H1 (cell line): ENCODE measurements at regions not wholly inside any gene's neighbourhood (a gene's known extent, or its start where the extent isn't known, plus 50 kb on each side); places are given as distances from the start of the nearest gene placed in this dataset.

Source experiments
- CTCF ChIA-PET: fragments of 300-600 bp; sonication (Branson Sonifier 250); formaldehyde crosslinking; loops from one replicate; lab custom pipeline; 2021; ENCODE audit not compliant: partially characterized antibody; lab: Charles Lee
- POLR2A ChIA-PET: fragments of 300-600 bp; sonication (Branson Sonifier 250); formaldehyde crosslinking; loops from one replicate; lab custom pipeline; 2021; ENCODE audit warnings: inconsistent platforms; ENCODE audit not compliant: partially characterized antibody; lab: Charles Lee
- DNase-seq, 2 experiments: peaks; one replicate each; pipeline versions ENCODE4 v3.0.0 to v3.0.0-alpha.2; 2010 to 2022; ENCODE audit warnings: low spot score in 2 of 2, low read depth in 1 of 2, mixed read lengths in 1 of 2
- FAIRE-seq: peaks from 2 replicates; lab custom pipeline; 2011; peaks lifted over from hg19 to GRCh38; lab: Jason Lieb, UNC
- H2AFZ ChIP-seq: 2 replicates; pipeline ENCODE4 v1.8.1; 2012; ENCODE audit warnings: low read length, inconsistent platforms
- H2AK5ac ChIP-seq: 2 replicates; pipeline ENCODE4 v1.6.1; 2013; ENCODE audit warnings: low read depth, low read length
- H2BK120ac ChIP-seq: replicated peaks from 2 replicates; pipeline ENCODE3; 2013; ENCODE audit warnings: low read depth, low read length, inconsistent platforms
- H2BK12ac ChIP-seq: 2 replicates; pipeline ENCODE4 v1.6.1; 2013; ENCODE audit warnings: low read depth, low read length
- H2BK15ac ChIP-seq: 2 replicates; pipeline ENCODE4 v1.6.1; 2013; ENCODE audit warnings: low read length
- H2BK20ac ChIP-seq: 2 replicates; pipeline ENCODE4 v1.6.1; 2013; ENCODE audit warnings: low read length
- H2BK5ac ChIP-seq: 2 replicates; pipeline ENCODE4 v1.6.1; 2013; ENCODE audit warnings: low read depth, low read length
- H3K14ac ChIP-seq: 2 replicates; pipeline ENCODE4 v1.6.1; 2013; ENCODE audit warnings: inconsistent platforms; ENCODE audit not compliant: insufficient read length
- H3K18ac ChIP-seq: 2 replicates; pipeline ENCODE4 v1.6.1; 2013; ENCODE audit warnings: low read length; ENCODE audit errors: extremely low read depth
- H3K23ac ChIP-seq: 2 replicates; pipeline ENCODE4 v1.6.1; 2013; ENCODE audit warnings: inconsistent platforms; ENCODE audit not compliant: insufficient read length
- H3K23me2 ChIP-seq: 2 replicates; pipeline ENCODE4 v1.6.1; 2013; ENCODE audit warnings: low read depth, low read length
- H3K27ac ChIP-seq: 2 replicates; pipeline ENCODE4 v1.6.1; 2011; ENCODE audit warnings: low read depth, low read length, inconsistent platforms
- H3K27me3 ChIP-seq, 4 experiments: replicated peaks in 1 of 4; 1 replicate in 1 of 4; 2 replicates in 3 of 4; pipeline versions ENCODE4 v1.6.1 to v1.8.1; 2011 to 2013; ENCODE audit warnings: low read length in 3 of 4, mild to moderate bottlenecking in 3 of 4, inconsistent platforms in 2 of 4, mixed read lengths in 2 of 4, moderate library complexity in 1 of 4; ENCODE audit not compliant: control insufficient read depth in 3 of 4, insufficient read depth in 3 of 4; ENCODE audit errors: extremely low read depth in 1 of 4
- H3K36me3 ChIP-seq, 4 experiments: 2 replicates each; pipeline versions ENCODE4 v1.6.1 to v1.8.1; 2011 to 2013; ENCODE audit warnings: mild to moderate bottlenecking in 4 of 4, low read length in 3 of 4, moderate library complexity in 2 of 4, control low read depth in 1 of 4, inconsistent platforms in 1 of 4; ENCODE audit not compliant: insufficient read depth in 4 of 4, control insufficient read depth in 2 of 4
- H3K4ac ChIP-seq: replicated peaks from 2 replicates; pipeline ENCODE3; 2013; ENCODE audit warnings: low read length, low read depth, mixed read lengths, inconsistent platforms; ENCODE audit not compliant: insufficient read length
- H3K4me1 ChIP-seq, 4 experiments: replicated peaks in 1 of 4; 1 replicate in 1 of 4; 2 replicates in 3 of 4; pipeline versions ENCODE4 v1.6.1 to v1.8.1; 2011 to 2013; ENCODE audit warnings: low read length in 3 of 4, inconsistent platforms in 2 of 4, mixed read lengths in 1 of 4; ENCODE audit not compliant: insufficient read depth in 4 of 4, control insufficient read depth in 3 of 4
- H3K4me2 ChIP-seq, 2 experiments: 2 replicates each; pipeline versions ENCODE4 v1.6.1 to v1.8.1; 2011 to 2013; ENCODE audit warnings: low read depth in 2 of 2, low read length in 2 of 2, control low read depth in 1 of 2, inconsistent platforms in 1 of 2, mild to moderate bottlenecking in 1 of 2; ENCODE audit not compliant: insufficient read depth in 1 of 2
- H3K4me3 ChIP-seq, 4 experiments: fragments of 200-600, 300-600 bp in 1 of 4; sonication (generic), shearing (Covaris generic), sonication (Bioruptor Twin) in 1 of 4; 2 replicates each; pipeline versions ENCODE4 v1.5.1 to v1.8.1; 2011 to 2016; ENCODE audit warnings: low read length in 4 of 4, low read depth in 3 of 4, control low read depth in 2 of 4, inconsistent platforms in 2 of 4, mild to moderate bottlenecking in 2 of 4, mixed read lengths in 1 of 4, moderate library complexity in 1 of 4; ENCODE audit not compliant: insufficient read depth in 2 of 4; ENCODE audit errors: extremely low read depth in 1 of 4
- H3K56ac ChIP-seq: replicated peaks from 2 replicates; pipeline ENCODE3; 2013; ENCODE audit warnings: low read depth, mild to moderate bottlenecking, mixed read lengths, low read length, inconsistent platforms; ENCODE audit not compliant: insufficient read length
- H3K79me1 ChIP-seq: 2 replicates; pipeline ENCODE4 v1.6.1; 2013; ENCODE audit warnings: low read depth, low read length, control low read depth
- H3K79me2 ChIP-seq, 2 experiments: 2 replicates each; pipeline versions ENCODE4 v1.6.1 to v1.8.1; 2012 to 2013; ENCODE audit warnings: low read length in 2 of 2, mild to moderate bottlenecking in 2 of 2, inconsistent platforms in 1 of 2; ENCODE audit not compliant: insufficient read depth in 2 of 2, control insufficient read depth in 1 of 2
- H3K9ac ChIP-seq, 4 experiments: replicated peaks in 1 of 4; 1 replicate in 1 of 4; 2 replicates in 3 of 4; pipeline versions ENCODE4 v1.6.1 to v1.8.1; 2011 to 2013; ENCODE audit warnings: low read depth in 3 of 4, low read length in 3 of 4, control low read depth in 2 of 4, mild to moderate bottlenecking in 2 of 4, moderate library complexity in 2 of 4, inconsistent platforms in 1 of 4; ENCODE audit errors: extremely low read depth in 1 of 4
- H3K9me3 ChIP-seq, 2 experiments: 2 replicates each; pipeline versions ENCODE4 v1.6.1 to v1.8.1; 2012 to 2013; ENCODE audit warnings: mild to moderate bottlenecking in 2 of 2, moderate library complexity in 2 of 2, control low read depth in 1 of 2, inconsistent platforms in 1 of 2, low read depth in 1 of 2, low read length in 1 of 2, mixed read lengths in 1 of 2; ENCODE audit not compliant: insufficient read depth in 2 of 2
- H4K20me1 ChIP-seq, 2 experiments: replicated peaks in 1 of 2; 2 replicates each; pipeline versions ENCODE3 to v1.8.1; 2011 to 2013; ENCODE audit warnings: inconsistent platforms in 2 of 2, low read length in 2 of 2, mild to moderate bottlenecking in 1 of 2; ENCODE audit not compliant: insufficient read depth in 2 of 2, control insufficient read depth in 1 of 2
- H4K5ac ChIP-seq: 2 replicates; pipeline ENCODE4 v1.6.1; 2013; ENCODE audit warnings: low read length, low read depth, mixed read lengths, inconsistent platforms; ENCODE audit not compliant: insufficient read length
- H4K8ac ChIP-seq: 2 replicates; pipeline ENCODE4 v1.8.0; 2013; ENCODE audit warnings: mild to moderate bottlenecking, moderate library complexity, low read length, inconsistent platforms; ENCODE audit not compliant: insufficient read depth; ENCODE audit errors: extremely low read depth
- H4K91ac ChIP-seq: replicated peaks from 2 replicates; pipeline ENCODE3; 2013; ENCODE audit warnings: low read length, mixed read lengths, inconsistent platforms; ENCODE audit not compliant: insufficient read length
- BACH1 ChIP-seq: IDR thresholded peaks from 2 replicates; pipeline ENCODE4 v1.6.1; 2012; ENCODE audit warnings: low read length, improper control_type of control experiment
- GABPA ChIP-seq: IDR thresholded peaks from 2 replicates; pipeline ENCODE4 v1.6.1; 2011; ENCODE audit warnings: mild to moderate bottlenecking, low read length, moderate library complexity, borderline replicate concordance; ENCODE audit not compliant: insufficient read depth
- HDAC2 ChIP-seq, 2 experiments: fragments of 300-600 bp in 1 of 2; sonication (generic) in 1 of 2; IDR thresholded peaks; 2 replicates each; pipeline ENCODE4 v1.6.1; 2011 to 2012; ENCODE audit warnings: low read depth in 2 of 2, low read length in 2 of 2, mild to moderate bottlenecking in 2 of 2, moderate library complexity in 2 of 2, borderline replicate concordance in 1 of 2, inconsistent platforms in 1 of 2
- JUND ChIP-seq: IDR thresholded peaks from 2 replicates; pipeline ENCODE4 v1.6.1; 2011; ENCODE audit warnings: mild to moderate bottlenecking, improper control_type of control experiment, low read length
- KDM4A ChIP-seq: IDR thresholded peaks from one replicate; pipeline ENCODE4 v1.7.1; 2012; ENCODE audit warnings: low read depth, mild to moderate bottlenecking, moderate library complexity, low read length, inconsistent platforms; ENCODE audit not compliant: severe bottlenecking
- NRF1 ChIP-seq: IDR thresholded peaks from 2 replicates; pipeline ENCODE4 v1.6.1; 2011; ENCODE audit warnings: mild to moderate bottlenecking, low read depth, low read length, improper control_type of control experiment
- POLR2A ChIP-seq, 2 experiments: IDR thresholded peaks; 1 replicate in 1 of 2; 2 replicates in 1 of 2; pipeline ENCODE4 v1.6.1; 2011; ENCODE audit warnings: low read depth in 2 of 2, low read length in 2 of 2, mild to moderate bottlenecking in 2 of 2; ENCODE audit errors: control extremely low read depth in 1 of 2
- POLR2AphosphoS5 ChIP-seq: IDR thresholded peaks from 2 replicates; pipeline ENCODE4 v1.6.1; 2011; ENCODE audit warnings: low read depth, low read length
- RAD21 ChIP-seq, 2 experiments: IDR thresholded peaks in 1 of 2; conservative IDR thresholded peaks in 1 of 2; 2 replicates each; pipeline ENCODE4 v1.6.1; 2011; ENCODE audit warnings: low read depth in 2 of 2, low read length in 2 of 2, improper control_type of control experiment in 1 of 2, inconsistent platforms in 1 of 2, mild to moderate bottlenecking in 1 of 2, moderate library complexity in 1 of 2
- RBBP5 ChIP-seq: IDR thresholded peaks from 2 replicates; pipeline ENCODE4 v1.7.1; 2012; ENCODE audit warnings: low read depth, mild to moderate bottlenecking, inconsistent platforms, low read length, moderate library complexity, borderline replicate concordance
- SIN3A ChIP-seq, 2 experiments: IDR thresholded peaks in 1 of 2; conservative IDR thresholded peaks in 1 of 2; 2 replicates each; pipeline ENCODE4 v1.6.1; 2011 to 2012; ENCODE audit warnings: low read length in 2 of 2, improper control_type of control experiment in 1 of 2, low read depth in 1 of 2, mild to moderate bottlenecking in 1 of 2
- SP1 ChIP-seq: IDR thresholded peaks from 2 replicates; pipeline ENCODE4 v1.6.1; 2011; ENCODE audit warnings: low read depth, low read length
- WGBS, 2 experiments: shearing (Covaris generic) in 1 of 2; methylation state at CpG; one replicate each; pipeline versions ENCODE4 v1.1.6 to v1.1.7; 2013 to 2015; ENCODE audit warnings: low lambda C conversion rate in 2 of 2, mixed read lengths in 2 of 2, inconsistent platforms in 1 of 2, low coverage in 1 of 2, missing lambda C conversion rate in 1 of 2; ENCODE audit not compliant: insufficient replicate concordance in 2 of 2, insufficient coverage in 1 of 2, insufficient read length in 1 of 2; ENCODE audit errors: extremely low coverage in 1 of 2, missing lambda C conversion rate in 1 of 2; 5-methylcytosine and 5-hydroxymethylcytosine counted together
- TF ChIP-seq, protein P1 (sequence below): IDR thresholded peaks from 2 replicates; pipeline ENCODE4 v1.6.1; 2012; ENCODE audit warnings: inconsistent platforms

DNA sequence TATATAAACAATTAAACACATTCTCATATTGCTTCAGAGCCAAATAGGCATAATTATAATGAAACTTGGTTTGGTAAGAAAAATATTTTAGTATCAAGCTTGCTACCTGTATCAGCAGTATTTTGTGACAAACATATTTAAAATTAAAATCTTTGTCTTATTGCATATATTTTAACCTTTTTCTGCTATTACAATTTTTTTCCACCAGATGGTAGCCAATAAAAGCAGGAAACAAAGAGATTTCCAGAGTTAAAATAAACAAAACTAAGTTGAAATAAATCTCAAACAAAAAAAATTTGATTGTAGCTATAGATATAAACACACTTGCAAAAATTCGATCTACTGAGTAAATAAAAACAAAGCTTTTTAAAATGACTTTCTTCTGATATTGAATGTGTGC is 491.3 kb upstream of the GJE1 start (continued):
- TF ChIP-seq JUND = no peak
- no peak for TF ChIP-seq SP1

DNA sequence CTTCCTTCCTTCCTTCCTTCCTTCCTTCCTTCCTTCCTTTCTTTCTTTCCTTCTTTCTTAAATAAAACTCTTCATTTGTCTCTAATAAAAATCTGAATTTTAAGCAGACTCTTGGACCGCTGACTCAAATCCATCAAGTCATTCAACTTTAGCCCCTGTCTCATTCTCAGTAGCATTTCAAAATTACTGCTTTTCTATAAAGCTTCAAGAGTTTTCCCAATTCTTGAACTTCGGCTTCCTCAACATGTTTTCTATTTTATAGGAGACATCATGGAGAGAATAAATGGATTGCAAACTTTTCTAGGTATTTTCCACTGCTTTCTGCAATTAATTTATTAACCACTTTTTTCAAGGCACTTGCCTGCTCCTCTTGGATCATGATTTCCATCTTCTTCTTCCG is 497.1 kb upstream of the GJE1 start:
- WGBS, 2 experiments = 92% methylated on average over 3 of the region's 3 CpGs; no CpG with 5 or more reads in 1 of the 2 experiments
- Histone ChIP-seq H2BK12ac (no peak overlapping the region), H3K27ac (no peak overlapping the region), H2AK5ac (no peak overlapping the region), H3K9me3 (no peaks in the 10 kb centered on the region), H2BK120ac (no peak overlapping the region), H3K23me2 (no peaks in the 10 kb centered on the region), H3K27me3 (no peaks in the 10 kb centered on the region), H3K79me1 (no peaks in the 10 kb centered on the region), H3K4me2 (no peak overlapping the region), H3K36me3 (no peaks in the 10 kb centered on the region), H2BK20ac (no peak overlapping the region), H4K5ac (no peak overlapping the region), H3K79me2 (no peaks in the 10 kb centered on the region), H3K9ac (no peak overlapping the region), H3K23ac (no peak overlapping the region), H2AFZ (no peak overlapping the region), H4K8ac (no peak overlapping the region), H3K4me3 (no peak overlapping the region), H2BK15ac (no peak overlapping the region), H4K20me1 (no peaks in the 10 kb centered on the region), H4K91ac (no peak overlapping the region), H3K4me1 (no peaks in the 10 kb centered on the region), H3K56ac (no peak overlapping the region), H3K4ac (no peak overlapping the region), H3K14ac (no peak overlapping the region), H3K18ac (no peak overlapping the region), H2BK5ac (no peak overlapping the region)
- CTCF ChIA-PET = no interaction called here
- POLR2A ChIA-PET = no interaction called here
- FAIRE-seq (no peak), DNase-seq (no peak)
- TF ChIP-seq, protein P1, sequence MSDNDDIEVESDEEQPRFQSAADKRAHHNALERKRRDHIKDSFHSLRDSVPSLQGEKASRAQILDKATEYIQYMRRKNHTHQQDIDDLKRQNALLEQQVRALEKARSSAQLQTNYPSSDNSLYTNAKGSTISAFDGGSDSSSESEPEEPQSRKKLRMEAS = no peak
- TF ChIP-seq RBBP5 = no peak
- TF ChIP-seq NRF1 = no peak
- no peak for TF ChIP-seq KDM4A
- no peak for TF ChIP-seq POLR2A (IDR thresholded peaks at IDR 0.05; ENCODE audit: control extremely low read depth in 1 of 2, low read depth in 2 of 2, low read length in 2 of 2)
- no peak for TF ChIP-seq BACH1
- no peak for TF ChIP-seq SIN3A (conservative IDR thresholded peaks at IDR 0.05 in 1 of 2, IDR thresholded peaks at IDR 0.05 in 1 of 2; ENCODE audit: low read depth in 1 of 2, low read length in 2 of 2)
- TF ChIP-seq HDAC2 (IDR thresholded peaks at IDR 0.05; ENCODE audit: borderline replicate concordance in 1 of 2, low read depth in 2 of 2, low read length in 2 of 2) = no peak
- no peak for TF ChIP-seq GABPA
- no peak for TF ChIP-seq POLR2AphosphoS5
- TF ChIP-seq RAD21 (IDR thresholded peaks at IDR 0.05 in 1 of 2, conservative IDR thresholded peaks at IDR 0.05 in 1 of 2; ENCODE audit: low read depth in 2 of 2, low read length in 2 of 2) = no peak
